Neural cell (in vitro differentiated cells): ENCODE measurements at regions not wholly inside any gene's neighbourhood (a gene's known extent, or its start where the extent isn't known, plus 50 kb on each side); places are given as distances from the start of the nearest gene placed in this dataset.
A peak's percentile ranks its signal among the peaks of the same experiment; 100 is the strongest.

Experiments
- H2AFZ ChIP-seq: fragments of 200-600, 300-800 bp; sonication (generic), shearing (Covaris generic); 2 replicates; pipeline ENCODE4 v1.6.0; 2014; ENCODE audit warnings: low read depth, mild to moderate bottlenecking, antibody characterized with exemption, low read length, moderate library complexity
- H3F3A ChIP-seq: fragments of 200-600 bp; shearing (Covaris generic); 2 replicates; pipeline ENCODE4 v1.6.1; 2016; ENCODE audit warnings: mild to moderate bottlenecking, moderate library complexity, mixed read lengths, antibody characterized with exemption, low read length; ENCODE audit not compliant: insufficient read depth, poor library complexity, severe bottlenecking
- H3K27ac ChIP-seq: fragments of 200-600, 300-800 bp; sonication (generic), shearing (Covaris generic); 2 replicates; pipeline ENCODE4 v1.5.1; 2014; ENCODE audit warnings: mild to moderate bottlenecking, low read length, moderate library complexity
- H3K27me3 ChIP-seq: fragments of 300-800, 200-600 bp; sonication (generic), shearing (Covaris generic); 2 replicates; pipeline ENCODE4 v1.6.0; 2014; ENCODE audit warnings: mild to moderate bottlenecking, low read depth, low read length, moderate library complexity; ENCODE audit not compliant: insufficient read depth
- H3K36me3 ChIP-seq: fragments of 300-800, 200-600 bp; sonication (generic), shearing (Covaris generic); 2 replicates; pipeline ENCODE4 v1.5.1; 2014; ENCODE audit warnings: mild to moderate bottlenecking, antibody characterized with exemption, low read length, moderate library complexity; ENCODE audit not compliant: insufficient read depth
- H3K4me2 ChIP-seq: fragments of 300-800, 200-600 bp; sonication (generic), shearing (Covaris generic); 2 replicates; pipeline ENCODE4 v1.6.0; 2014; ENCODE audit warnings: mild to moderate bottlenecking, low read length
- H3K4me3 ChIP-seq: fragments of 300-800, 200-600 bp; sonication (generic), shearing (Covaris generic); 2 replicates; pipeline ENCODE4 v1.5.1; 2014; ENCODE audit warnings: mild to moderate bottlenecking, low read length, moderate library complexity
- H3K79me2 ChIP-seq: fragments of 200-600 bp; shearing (Covaris generic); replicated peaks from 2 replicates; pipeline ENCODE4 v1.6.0; 2014; ENCODE audit warnings: mild to moderate bottlenecking, low read length, moderate library complexity; ENCODE audit not compliant: insufficient read depth
- H3K9ac ChIP-seq: fragments of 300-800, 200-600 bp; sonication (generic), shearing (Covaris generic); 2 replicates; pipeline ENCODE4 v1.6.1; 2016; ENCODE audit warnings: mild to moderate bottlenecking, low read length, mixed read lengths
- H3K9me2 ChIP-seq: fragments of 200-600 bp; shearing (Covaris generic); 2 replicates; pipeline ENCODE4 v1.6.1; 2016; ENCODE audit warnings: mild to moderate bottlenecking, low read length, mixed read lengths; ENCODE audit not compliant: insufficient read depth
- H3K9me3 ChIP-seq: fragments of 200-600, 300-800 bp; sonication (generic), shearing (Covaris generic); 2 replicates; pipeline ENCODE4 v1.6.1; 2016; ENCODE audit warnings: mild to moderate bottlenecking, mixed run types, low read length, moderate library complexity, mixed read lengths
- H4K20me1 ChIP-seq: fragments of 200-600 bp; shearing (Covaris generic); 2 replicates; pipeline ENCODE4 v1.6.1; 2016; ENCODE audit warnings: mild to moderate bottlenecking, mixed run types; ENCODE audit not compliant: insufficient read depth
- CTCF ChIP-seq: fragments of 450-650 bp; IDR thresholded peaks from 2 replicates; pipeline ENCODE4 v1.5.1; 2014; ENCODE audit warnings: antibody characterized with exemption, mild to moderate bottlenecking, moderate library complexity; ENCODE audit not compliant: poor library complexity, severe bottlenecking
- EP300 ChIP-seq: fragments of 450-650 bp; conservative IDR thresholded peaks from 2 replicates; pipeline ENCODE4 v1.6.1; 2014; ENCODE audit warnings: antibody characterized with exemption, mild to moderate bottlenecking, moderate library complexity; ENCODE audit not compliant: poor library complexity, severe bottlenecking
- EZH2 ChIP-seq: fragments of 200-600, 300-800 bp; shearing (Covaris generic), sonication (generic); IDR thresholded peaks from 2 replicates; pipeline ENCODE4 v1.6.1; 2014; ENCODE audit warnings: antibody characterized with exemption, low read length, borderline replicate concordance, mild to moderate bottlenecking; ENCODE audit not compliant: insufficient read depth, poor library complexity, severe bottlenecking
- MXI1 ChIP-seq: fragments of 450-650 bp; conservative IDR thresholded peaks from 2 replicates; pipeline ENCODE4 v1.6.1; 2014; ENCODE audit warnings: antibody characterized with exemption, mild to moderate bottlenecking; ENCODE audit not compliant: poor library complexity, severe bottlenecking
- POLR2AphosphoS5 ChIP-seq: IDR thresholded peaks from 2 replicates; pipeline ENCODE4 v1.6.1; 2012
- RAD21 ChIP-seq: fragments of 450-650 bp; conservative IDR thresholded peaks from 2 replicates; pipeline ENCODE4 v1.6.1; 2014; ENCODE audit warnings: antibody characterized with exemption, mild to moderate bottlenecking, moderate library complexity
- REST ChIP-seq: IDR thresholded peaks from 2 replicates; pipeline ENCODE4 v1.6.1; 2012; ENCODE audit warnings: borderline replicate concordance
- SMC3 ChIP-seq: fragments of 450-650 bp; conservative IDR thresholded peaks from 2 replicates; pipeline ENCODE4 v1.6.1; 2014; ENCODE audit warnings: antibody characterized with exemption, mild to moderate bottlenecking, moderate library complexity; ENCODE audit not compliant: poor library complexity
- TAF1 ChIP-seq: IDR thresholded peaks from 2 replicates; pipeline ENCODE4 v1.6.1; 2012; ENCODE audit warnings: low read depth

GRCh38 chr2:52139241-52139640, 1107.3 kb upstream of the NRXN1 start:
- H3K27ac ChIP-seq = no peak overlapping the region
- no peaks in the 10 kb centered on the region for H3K36me3 ChIP-seq
- H3K9me3 ChIP-seq = no peaks in the 10 kb centered on the region
- H3F3A ChIP-seq = no peaks in the 10 kb centered on the region
- no peak overlapping the region for H3K4me2 ChIP-seq
- no peak overlapping the region for H3K9ac ChIP-seq
- TF ChIP-seq EZH2 (no peak), CTCF (no peak), POLR2AphosphoS5 (no peak), REST (no peak), EP300 (peak; percentile 88)
- H3K4me3 ChIP-seq = no peak overlapping the region
- no peak overlapping the region for H2AFZ ChIP-seq
- no peaks in the 10 kb centered on the region for H3K9me2 ChIP-seq
- H3K27me3 ChIP-seq = no peaks in the 10 kb centered on the region
- H4K20me1 ChIP-seq = no peaks in the 10 kb centered on the region
- H3K79me2 ChIP-seq = no peaks in the 10 kb centered on the region

GRCh38 chr2:52135235-52135634, 1103.3 kb upstream of the NRXN1 start:
- TF ChIP-seq POLR2AphosphoS5 (no peak), TAF1 (no peak), RAD21 (no peak), REST (no peak), EZH2 (no peak), SMC3 (no peak), CTCF (no peak), EP300 (no peak), MXI1 (no peak)
- Histone ChIP-seq H4K20me1 (no peaks in the 10 kb centered on the region), H3K4me3 (no peak overlapping the region), H3K9ac (no peak overlapping the region), H3K27ac (no peak overlapping the region), H3K79me2 (no peaks in the 10 kb centered on the region), H3F3A (no peaks in the 10 kb centered on the region), H3K27me3 (no peaks in the 10 kb centered on the region), H3K4me2 (no peak overlapping the region), H3K9me2 (no peaks in the 10 kb centered on the region), H3K36me3 (no peaks in the 10 kb centered on the region), H3K9me3 (no peaks in the 10 kb centered on the region), H2AFZ (no peak overlapping the region)
